GM12874 (cell line): ENCODE measurements at regions not wholly inside any gene's neighbourhood (a gene's known extent, or its start where the extent isn't known, plus 50 kb on each side); places are given as distances from the start of the nearest gene placed in this dataset.

Source experiments
- TF ChIP-seq, protein P1 (sequence below): IDR thresholded peaks from 2 replicates; pipeline ENCODE4 v1.5.1; 2011; ENCODE audit warnings: low read depth, mild to moderate bottlenecking, control low read depth, low read length, moderate library complexity; ENCODE audit not compliant: insufficient read depth

- TF ChIP-seq, protein P1, sequence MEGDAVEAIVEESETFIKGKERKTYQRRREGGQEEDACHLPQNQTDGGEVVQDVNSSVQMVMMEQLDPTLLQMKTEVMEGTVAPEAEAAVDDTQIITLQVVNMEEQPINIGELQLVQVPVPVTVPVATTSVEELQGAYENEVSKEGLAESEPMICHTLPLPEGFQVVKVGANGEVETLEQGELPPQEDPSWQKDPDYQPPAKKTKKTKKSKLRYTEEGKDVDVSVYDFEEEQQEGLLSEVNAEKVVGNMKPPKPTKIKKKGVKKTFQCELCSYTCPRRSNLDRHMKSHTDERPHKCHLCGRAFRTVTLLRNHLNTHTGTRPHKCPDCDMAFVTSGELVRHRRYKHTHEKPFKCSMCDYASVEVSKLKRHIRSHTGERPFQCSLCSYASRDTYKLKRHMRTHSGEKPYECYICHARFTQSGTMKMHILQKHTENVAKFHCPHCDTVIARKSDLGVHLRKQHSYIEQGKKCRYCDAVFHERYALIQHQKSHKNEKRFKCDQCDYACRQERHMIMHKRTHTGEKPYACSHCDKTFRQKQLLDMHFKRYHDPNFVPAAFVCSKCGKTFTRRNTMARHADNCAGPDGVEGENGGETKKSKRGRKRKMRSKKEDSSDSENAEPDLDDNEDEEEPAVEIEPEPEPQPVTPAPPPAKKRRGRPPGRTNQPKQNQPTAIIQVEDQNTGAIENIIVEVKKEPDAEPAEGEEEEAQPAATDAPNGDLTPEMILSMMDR: no peak
These were observed 826.2 kb downstream of the KCNMA1 start for GRCh38 chr10:76811430-76811829.

GRCh38 chr10:76788452-76788811 is 849.2 kb downstream of the KCNMA1 start:
- TF ChIP-seq, protein P1: no peak

- TF ChIP-seq, protein P1: no peak
These were observed 849.7 kb downstream of the KCNMA1 start for GRCh38 chr10:76787746-76788451.

- TF ChIP-seq, protein P1: no peak
These were observed 851.0 kb downstream of the KCNMA1 start for GRCh38 chr10:76786504-76787072.

DNA sequence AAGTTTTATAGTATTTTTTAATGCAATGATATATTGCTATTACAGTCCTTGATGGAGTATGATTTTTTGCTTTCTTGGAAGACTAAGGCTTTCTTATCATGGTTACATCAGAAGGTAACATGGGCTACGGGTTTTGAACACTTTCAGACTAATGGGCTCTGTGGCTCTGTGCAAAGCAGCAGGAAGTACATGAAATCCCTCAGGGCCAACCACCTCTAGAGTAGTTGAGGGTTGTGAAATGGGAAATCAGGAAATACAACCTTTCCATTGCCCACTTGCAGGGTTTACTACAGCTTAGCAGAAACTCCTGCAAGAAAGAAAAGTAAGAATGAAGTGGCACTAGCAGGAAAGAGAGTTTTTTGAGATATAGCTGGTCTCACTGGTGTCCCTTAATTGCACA is 853.5 kb downstream of the KCNMA1 start:
- TF ChIP-seq, protein P1: no peak

GRCh38 chr10:76779796-76780301 is 857.8 kb downstream of the KCNMA1 start:
- TF ChIP-seq, protein P1: no peak

DNA sequence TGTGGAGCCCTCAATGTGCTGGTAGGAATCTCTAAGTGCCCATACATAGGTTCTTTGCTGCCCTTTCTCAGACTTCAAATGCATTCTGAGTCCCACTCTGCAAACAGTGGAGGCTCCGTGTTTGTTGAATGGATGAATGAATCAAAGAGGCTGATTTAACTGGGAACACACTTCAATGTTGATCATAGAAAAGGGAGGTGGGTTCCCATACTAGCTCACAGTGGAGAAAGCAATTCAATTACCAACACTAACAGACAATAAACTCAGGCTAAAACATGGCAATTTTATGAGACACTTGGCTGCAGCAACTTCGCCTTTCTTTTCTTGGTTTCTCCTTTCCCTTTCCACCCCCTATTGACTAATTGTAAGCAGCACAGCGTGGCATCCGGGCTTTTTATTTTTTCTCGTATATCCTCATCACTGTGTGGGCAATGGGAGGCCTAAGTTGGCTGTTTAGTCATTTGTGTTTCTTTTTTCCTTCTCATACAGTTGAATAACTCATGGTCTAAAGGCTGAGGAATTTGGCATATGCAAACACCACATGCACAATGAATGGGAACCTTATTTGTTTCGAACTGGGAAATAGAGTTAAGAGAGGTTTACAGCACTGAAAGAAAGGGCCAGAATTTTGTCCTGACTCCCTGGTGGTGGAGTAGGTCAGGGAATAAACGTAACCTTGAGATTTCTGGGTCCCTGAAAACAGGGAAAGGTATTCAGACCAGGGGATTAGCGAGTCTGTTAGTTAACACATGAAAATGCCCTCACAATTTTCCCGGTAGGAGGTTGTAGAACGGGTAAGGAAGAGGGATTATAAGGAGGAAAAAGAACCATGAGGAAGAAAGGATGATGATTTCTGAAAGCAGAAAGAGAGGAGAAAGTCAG is 858.5 kb downstream of the KCNMA1 start:
- TF ChIP-seq, protein P1: no peak
